22Rv1 (cell line): ENCODE measurements at regions not wholly inside any gene's neighbourhood (a gene's known extent, or its start where the extent isn't known, plus 50 kb on each side); places are given as distances from the start of the nearest gene placed in this dataset.

Source experiments
- H3K27ac ChIP-seq: fragments of 450-650 bp; 2 replicates; pipeline ENCODE4 v1.5.1; 2017
- CTCF ChIP-seq: fragments of 450-650 bp; IDR thresholded peaks from 2 replicates; pipeline ENCODE4 v1.5.1; 2017; ENCODE audit warnings: mild to moderate bottlenecking
- ZFX ChIP-seq: fragments of 450-650 bp; IDR thresholded peaks from 2 replicates; pipeline ENCODE4 v1.6.1; 2017; ENCODE audit warnings: antibody characterized with exemption, borderline replicate concordance

- no peak overlapping the region for H3K27ac ChIP-seq
- TF ChIP-seq ZFX (no peak), CTCF (no peak)
Observed at GRCh38 chr10:56298941-56299340, 62.1 kb downstream of the ZWINT start.

GRCh38 chr10:56296618-56297017 is 64.4 kb downstream of the ZWINT start:
- H3K27ac ChIP-seq = no peak overlapping the region
- TF ChIP-seq CTCF (no peak), ZFX (no peak)

GRCh38 chr10:56288403-56288802 is 72.7 kb downstream of the ZWINT start:
- TF ChIP-seq CTCF (no peak), ZFX (no peak)
- no peak overlapping the region for H3K27ac ChIP-seq

GRCh38 chr10:56286096-56286495 is 75.0 kb downstream of the ZWINT start:
- TF ChIP-seq CTCF (no peak), ZFX (no peak)
- no peak overlapping the region for H3K27ac ChIP-seq

- no peak for TF ChIP-seq CTCF
- no peak for TF ChIP-seq ZFX
Observed at GRCh38 chr10:56279270-56279669, 81.8 kb downstream of the ZWINT start.

GRCh38 chr10:56269181-56269580 is 91.9 kb downstream of the ZWINT start:
- TF ChIP-seq ZFX = no peak
- no peak for TF ChIP-seq CTCF

More at GRCh38 chr10:56279270-56279669, 81.8 kb downstream of the ZWINT start:
- H3K27ac ChIP-seq = no peak overlapping the region

GRCh38 chr10:56266120-56266519 is 94.9 kb downstream of the ZWINT start:
- no peak for TF ChIP-seq ZFX
- no peak for TF ChIP-seq CTCF
- H3K27ac ChIP-seq = no peak overlapping the region

More at GRCh38 chr10:56269181-56269580, 91.9 kb downstream of the ZWINT start:
- H3K27ac ChIP-seq = no peak overlapping the region
